Astrocyte (in vitro differentiated cells and primary cell): ENCODE measurements at regions not wholly inside any gene's neighbourhood (a gene's known extent, or its start where the extent isn't known, plus 50 kb on each side); places are given as distances from the start of the nearest gene placed in this dataset.

Source experiments
- DNase-seq: peaks from one replicate; pipeline ENCODE4 v3.0.0-alpha.2; 2010; ENCODE audit warnings: low read depth
- FAIRE-seq: peaks from 2 replicates; lab custom pipeline; 2011; peaks lifted over from hg19 to GRCh38; lab: Jason Lieb, UNC
- H2AFZ ChIP-seq: 2 replicates; pipeline ENCODE4 v1.6.0; 2012; ENCODE audit warnings: low read depth, low read length, inconsistent platforms
- H3K27ac ChIP-seq: 2 replicates; pipeline ENCODE4 v1.5.1; 2011; ENCODE audit warnings: low read depth, low read length, inconsistent platforms
- H3K27me3 ChIP-seq: 2 replicates; pipeline ENCODE4 v1.6.0; 2011; ENCODE audit warnings: low read length, inconsistent platforms; ENCODE audit not compliant: insufficient read depth
- H3K36me3 ChIP-seq: 2 replicates; pipeline ENCODE4 v1.5.1; 2011; ENCODE audit warnings: low read length, inconsistent platforms; ENCODE audit not compliant: insufficient read depth
- H3K4me1 ChIP-seq: 2 replicates; pipeline ENCODE4 v1.5.1; 2011; ENCODE audit warnings: low read length, inconsistent platforms; ENCODE audit not compliant: insufficient read depth
- H3K4me2 ChIP-seq: 2 replicates; pipeline ENCODE4 v1.6.0; 2012; ENCODE audit warnings: low read length, inconsistent platforms
- H3K4me3 ChIP-seq: 2 replicates; pipeline ENCODE4 v1.5.1; 2011; ENCODE audit warnings: low read depth, mild to moderate bottlenecking, low read length, inconsistent platforms; ENCODE audit not compliant: insufficient read depth
- H3K79me2 ChIP-seq: 2 replicates; pipeline ENCODE4 v1.6.0; 2012; ENCODE audit warnings: mild to moderate bottlenecking, low read length, inconsistent platforms; ENCODE audit not compliant: insufficient read depth
- H3K9ac ChIP-seq: 2 replicates; pipeline ENCODE4 v1.6.0; 2012; ENCODE audit warnings: mild to moderate bottlenecking, low read length, inconsistent platforms
- H3K9me3 ChIP-seq: 2 replicates; pipeline ENCODE4 v1.5.1; 2012; ENCODE audit warnings: low read depth, mild to moderate bottlenecking, low read length, inconsistent platforms; ENCODE audit not compliant: insufficient read depth
- H4K20me1 ChIP-seq: 2 replicates; pipeline ENCODE4 v1.6.0; 2012; ENCODE audit warnings: low read length, inconsistent platforms; ENCODE audit not compliant: insufficient read depth
- H3K27ac Mint-ChIP-seq: one replicate; pipeline ENCODE4 v1.8.0; 2021; ENCODE audit warnings: mild to moderate bottlenecking, mixed read lengths; ENCODE audit not compliant: unreplicated experiment
- H3K27me3 Mint-ChIP-seq: one replicate; pipeline ENCODE4 v1.8.0; 2021; ENCODE audit warnings: low read depth, mixed read lengths; ENCODE audit not compliant: unreplicated experiment
- H3K36me3 Mint-ChIP-seq: one replicate; pipeline ENCODE4 v1.8.0; 2021; ENCODE audit warnings: low read depth, mixed read lengths; ENCODE audit not compliant: unreplicated experiment
- H3K4me1 Mint-ChIP-seq: one replicate; pipeline ENCODE4 v1.8.0; 2021; ENCODE audit warnings: low read depth, mixed read lengths; ENCODE audit not compliant: unreplicated experiment
- H3K4me3 Mint-ChIP-seq: one replicate; pipeline ENCODE4 v1.8.0; 2021; ENCODE audit warnings: mild to moderate bottlenecking, moderate library complexity, mixed read lengths; ENCODE audit not compliant: unreplicated experiment
- H3K9me3 Mint-ChIP-seq: one replicate; pipeline ENCODE4 v1.8.0; 2021; ENCODE audit warnings: mild to moderate bottlenecking, mixed read lengths; ENCODE audit not compliant: unreplicated experiment
- EZH2 ChIP-seq: IDR thresholded peaks from 2 replicates; pipeline ENCODE4 v1.6.1; 2012; ENCODE audit warnings: mild to moderate bottlenecking, low read length, inconsistent platforms; ENCODE audit not compliant: insufficient read depth
- TF ChIP-seq, protein P1 (sequence below): IDR thresholded peaks from 2 replicates; pipeline ENCODE4 v1.5.1; 2011; ENCODE audit warnings: low read depth, mild to moderate bottlenecking, inconsistent platforms, low read length, moderate library complexity; ENCODE audit not compliant: insufficient read depth

DNA sequence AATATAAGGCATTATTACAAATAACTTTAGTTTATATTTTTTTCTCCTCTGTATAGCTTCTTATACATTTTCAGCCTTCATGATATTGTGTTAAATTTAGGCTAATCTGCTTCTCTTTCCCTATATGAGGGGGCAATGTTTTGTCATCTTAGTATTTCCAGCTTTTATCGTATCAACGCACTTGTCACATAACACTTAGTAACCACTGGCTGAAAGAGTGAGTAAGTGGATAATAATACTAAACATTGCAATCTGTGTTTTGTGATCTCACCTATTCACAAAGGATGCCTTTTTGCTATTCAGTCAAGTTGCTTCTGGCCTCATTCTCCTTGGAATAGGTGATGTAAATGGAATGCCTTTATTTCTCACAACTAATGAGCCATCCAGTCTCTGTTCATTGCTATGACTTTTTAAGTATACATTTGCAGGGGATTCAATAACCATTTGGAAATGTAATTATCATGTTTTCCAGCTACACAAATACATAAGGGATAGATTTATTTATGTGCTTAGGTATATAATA, 260.9 kb downstream of the BMP4 start:
- Histone ChIP-seq H3K4me2 (no peak overlapping the region), H3K27ac (no peak overlapping the region), H3K9me3 (no peaks in the 10 kb centered on the region), H3K79me2 (no peaks in the 10 kb centered on the region), H3K4me1 (no peaks in the 10 kb centered on the region), H3K27me3 (peaks cover 2% of the 10 kb centered on the region), H3K4me3 (no peak overlapping the region), H4K20me1 (no peaks in the 10 kb centered on the region), H3K9ac (no peak overlapping the region), H2AFZ (no peak overlapping the region), H3K36me3 (no peaks in the 10 kb centered on the region)
- FAIRE-seq (no peak), DNase-seq (no peak)
- H3K27ac Mint-ChIP-seq, result no peak overlapping the region
- TF ChIP-seq, protein P1, sequence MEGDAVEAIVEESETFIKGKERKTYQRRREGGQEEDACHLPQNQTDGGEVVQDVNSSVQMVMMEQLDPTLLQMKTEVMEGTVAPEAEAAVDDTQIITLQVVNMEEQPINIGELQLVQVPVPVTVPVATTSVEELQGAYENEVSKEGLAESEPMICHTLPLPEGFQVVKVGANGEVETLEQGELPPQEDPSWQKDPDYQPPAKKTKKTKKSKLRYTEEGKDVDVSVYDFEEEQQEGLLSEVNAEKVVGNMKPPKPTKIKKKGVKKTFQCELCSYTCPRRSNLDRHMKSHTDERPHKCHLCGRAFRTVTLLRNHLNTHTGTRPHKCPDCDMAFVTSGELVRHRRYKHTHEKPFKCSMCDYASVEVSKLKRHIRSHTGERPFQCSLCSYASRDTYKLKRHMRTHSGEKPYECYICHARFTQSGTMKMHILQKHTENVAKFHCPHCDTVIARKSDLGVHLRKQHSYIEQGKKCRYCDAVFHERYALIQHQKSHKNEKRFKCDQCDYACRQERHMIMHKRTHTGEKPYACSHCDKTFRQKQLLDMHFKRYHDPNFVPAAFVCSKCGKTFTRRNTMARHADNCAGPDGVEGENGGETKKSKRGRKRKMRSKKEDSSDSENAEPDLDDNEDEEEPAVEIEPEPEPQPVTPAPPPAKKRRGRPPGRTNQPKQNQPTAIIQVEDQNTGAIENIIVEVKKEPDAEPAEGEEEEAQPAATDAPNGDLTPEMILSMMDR, result no peak
- no peak for TF ChIP-seq EZH2
- H3K4me1 Mint-ChIP-seq, result peaks cover 6% of the 10 kb centered on the region
- no peak overlapping the region for H3K4me3 Mint-ChIP-seq
- H3K36me3 Mint-ChIP-seq, result no peaks in the 10 kb centered on the region
- no peaks in the 10 kb centered on the region for H3K27me3 Mint-ChIP-seq
- H3K9me3 Mint-ChIP-seq, result no peaks in the 10 kb centered on the region

DNA sequence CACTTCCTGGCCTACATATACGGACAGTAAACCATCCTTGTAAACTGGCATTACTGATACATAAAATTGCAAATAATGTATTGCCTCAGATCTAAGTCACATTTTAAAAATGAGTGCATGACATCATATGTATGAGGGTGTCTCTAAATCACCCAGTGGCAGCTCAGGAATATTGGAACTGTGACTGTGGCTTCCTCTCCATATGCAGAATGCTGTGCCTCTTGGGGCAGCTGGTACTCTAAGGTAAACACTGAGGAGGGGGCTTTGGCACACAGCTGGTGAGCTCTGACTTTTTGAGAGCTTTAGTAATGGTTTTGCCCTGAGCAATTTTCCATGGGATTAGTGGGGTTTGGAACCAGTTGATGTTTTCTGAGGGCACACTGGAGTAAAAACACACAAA, 263.7 kb downstream of the BMP4 start:
- H3K9me3 Mint-ChIP-seq, result no peaks in the 10 kb centered on the region
- H3K27ac Mint-ChIP-seq, result no peak overlapping the region
- Histone ChIP-seq H3K9me3 (no peaks in the 10 kb centered on the region), H3K79me2 (no peaks in the 10 kb centered on the region), H3K27ac (no peak overlapping the region), H3K36me3 (no peaks in the 10 kb centered on the region), H3K9ac (no peak overlapping the region), H4K20me1 (no peaks in the 10 kb centered on the region), H3K4me3 (no peak overlapping the region), H3K27me3 (no peaks in the 10 kb centered on the region), H3K4me2 (no peak overlapping the region), H3K4me1 (no peaks in the 10 kb centered on the region), H2AFZ (no peak overlapping the region)
- TF ChIP-seq, protein P1, result no peak
- TF ChIP-seq EZH2, result no peak
- no peak overlapping the region for H3K4me3 Mint-ChIP-seq
- no peaks in the 10 kb centered on the region for H3K36me3 Mint-ChIP-seq
- DNase-seq (no peak), FAIRE-seq (no peak)
- no peaks in the 10 kb centered on the region for H3K27me3 Mint-ChIP-seq
- H3K4me1 Mint-ChIP-seq, result peaks cover 6% of the 10 kb centered on the region

DNA sequence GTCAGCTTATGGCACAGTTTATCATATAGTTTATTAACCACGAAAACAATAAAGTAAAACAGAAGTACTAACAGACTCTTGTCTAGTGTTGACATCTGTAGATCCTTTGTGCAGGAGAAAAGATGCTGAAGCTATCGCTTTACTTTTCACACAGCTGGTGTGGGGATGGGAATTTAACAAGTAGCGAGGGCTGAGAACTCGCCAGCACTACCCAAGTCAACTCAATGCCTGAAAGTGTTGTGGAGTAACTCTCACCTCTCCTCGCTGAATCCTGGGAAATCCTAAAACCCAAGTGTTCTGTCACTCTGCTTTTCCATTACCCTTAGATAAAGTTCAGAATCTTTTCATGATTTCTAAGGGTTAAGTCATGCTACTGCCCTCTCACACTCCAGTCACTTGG, 264.2 kb downstream of the BMP4 start:
- Histone ChIP-seq H3K36me3 (no peaks in the 10 kb centered on the region), H3K27me3 (no peaks in the 10 kb centered on the region), H3K4me2 (no peak overlapping the region), H3K79me2 (no peaks in the 10 kb centered on the region), H3K27ac (no peak overlapping the region), H4K20me1 (no peaks in the 10 kb centered on the region), H3K9ac (no peak overlapping the region), H3K4me1 (no peaks in the 10 kb centered on the region), H3K9me3 (no peaks in the 10 kb centered on the region), H3K4me3 (no peak overlapping the region), H2AFZ (no peak overlapping the region)
- TF ChIP-seq EZH2, result no peak
- TF ChIP-seq, protein P1, result no peak
- Mint-ChIP-seq H3K36me3 (no peaks in the 10 kb centered on the region), H3K27ac (no peak overlapping the region), H3K9me3 (no peaks in the 10 kb centered on the region), H3K4me3 (no peak overlapping the region), H3K4me1 (peaks cover 6% of the 10 kb centered on the region), H3K27me3 (no peaks in the 10 kb centered on the region)
- DNase-seq (no peak), FAIRE-seq (no peak)
